Thyroid gland (tissue), 4 donors: ENCODE measurements at regions not wholly inside any gene's neighbourhood (a gene's known extent, or its start where the extent isn't known, plus 50 kb on each side); places are given as distances from the start of the nearest gene placed in this dataset.

Source experiments
- CTCF ChIP-seq, 6 experiments: fragments of 200-600 bp in 3 of 6; fragments of 450-650 bp in 3 of 6; sonication (generic) in 3 of 6; IDR thresholded peaks; one replicate each; pipeline ENCODE4 v1.5.1; 2016 to 2019; ENCODE audit warnings: antibody characterized with exemption in 6 of 6, mild to moderate bottlenecking in 2 of 6, inconsistent platforms in 1 of 6, moderate library complexity in 1 of 6
- POLR2A ChIP-seq, 2 donors: fragments of 450-650 bp; IDR thresholded peaks; one replicate each; pipeline ENCODE4 v1.6.1; 2017; ENCODE audit warnings: antibody characterized with exemption in 2 of 2, mild to moderate bottlenecking in 2 of 2, moderate library complexity in 1 of 2

- TF ChIP-seq CTCF (IDR thresholded peaks at IDR 0.05) (no peak), POLR2A (IDR thresholded peaks at IDR 0.05) (no peak)
These were observed 588.5 kb downstream of the CENPC start for GRCh38 chr4:66956852-66957251.
